ENCODE measurements at regions not wholly inside any gene's neighbourhood (a gene's known extent, or its start where the extent isn't known, plus 50 kb on each side); places are given as distances from the start of the nearest gene placed in this dataset.

- DNase-seq (ENCODE audit: low read depth in 2 of 2): no peak
These were observed 139.3 kb upstream of the PMEPA1 start for GRCh38 chr20:57849121-57849520.

GRCh38 chr20:57848282-57848681, 138.5 kb upstream of the PMEPA1 start:
- no peak for DNase-seq (ENCODE audit: low read depth in 2 of 2)

DNA sequence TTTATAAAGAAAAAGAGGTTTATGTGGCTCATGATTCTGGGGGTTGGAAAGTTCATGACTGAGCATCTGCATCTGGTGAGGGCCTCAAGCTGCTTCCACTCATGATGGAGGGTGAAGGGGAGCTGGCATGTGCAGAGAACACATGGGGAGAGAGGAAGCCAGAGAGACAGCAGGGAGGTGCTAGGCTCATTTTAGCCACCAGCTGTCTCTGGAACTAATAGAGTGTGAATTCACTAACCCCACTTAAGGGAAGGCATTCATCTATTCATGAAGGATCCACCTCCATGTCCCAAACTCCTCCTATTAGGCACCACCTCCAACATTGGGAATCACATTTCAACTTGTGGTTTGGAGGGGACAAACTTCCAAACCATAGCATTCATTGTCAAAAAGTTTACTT, 137.3 kb upstream of the PMEPA1 start:
- no peak for DNase-seq (ENCODE audit: low read depth in 2 of 2)

- no peak for DNase-seq (ENCODE audit: low read depth in 2 of 2)
These were observed 135.1 kb upstream of the PMEPA1 start for GRCh38 chr20:57844626-57845596.

DNA sequence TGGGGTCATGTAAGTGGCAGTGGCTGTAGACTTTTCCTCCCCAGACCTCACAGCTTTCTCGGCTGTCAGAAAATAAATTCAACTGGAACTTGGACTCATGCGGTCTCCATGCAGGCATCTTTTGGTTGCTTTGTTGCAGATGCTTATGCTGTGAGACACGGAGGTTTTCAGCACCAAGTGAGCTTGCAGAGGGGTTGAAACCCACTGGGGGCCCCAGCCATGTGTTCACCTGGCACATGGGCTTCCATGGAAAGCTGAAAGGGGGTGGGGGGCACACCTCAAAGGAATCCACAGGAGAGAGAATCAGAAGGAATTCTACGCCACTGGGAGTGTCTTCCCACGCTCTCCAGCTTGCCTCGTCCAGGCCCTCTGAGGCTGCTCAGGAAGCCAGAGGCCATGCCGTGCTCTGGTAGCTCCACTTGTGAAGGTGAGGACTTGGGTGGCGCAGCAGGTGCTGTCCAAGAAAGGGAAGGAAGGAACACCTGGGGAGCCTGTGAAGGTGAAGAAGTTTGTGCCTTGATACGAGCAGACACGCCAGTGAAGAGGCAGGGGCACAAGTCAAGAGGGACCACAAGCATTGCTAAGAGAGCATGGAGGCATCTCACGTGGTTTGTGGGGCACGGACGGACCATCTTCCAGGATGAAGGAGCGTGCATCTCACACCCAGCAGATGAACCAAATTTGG, 134.3 kb upstream of the PMEPA1 start:
- no peak for DNase-seq (ENCODE audit: low read depth in 2 of 2)

DNA sequence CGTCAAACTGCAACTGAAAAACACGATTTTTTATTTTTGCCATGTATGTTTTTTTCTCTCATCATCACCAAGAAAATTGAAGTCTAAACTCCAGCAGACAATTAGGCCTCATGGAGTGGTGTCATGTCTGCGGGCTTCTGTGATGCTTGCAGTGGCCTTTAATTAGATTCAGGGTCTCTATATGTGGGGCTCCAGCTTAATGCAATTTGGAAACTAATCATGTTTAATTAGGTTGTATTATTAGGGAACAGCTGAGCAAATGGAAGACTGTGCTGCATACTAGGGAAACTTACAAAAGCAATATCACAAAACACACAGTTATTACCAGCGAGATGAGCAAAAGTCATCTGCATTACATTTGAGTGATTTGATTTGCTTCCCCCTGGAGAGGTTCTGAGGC, 132.9 kb upstream of the PMEPA1 start:
- no peak for DNase-seq (ENCODE audit: low read depth in 2 of 2)

GRCh38 chr20:57841297-57841866, 131.6 kb upstream of the PMEPA1 start:
- no peak for DNase-seq (ENCODE audit: low read depth in 2 of 2)

DNA sequence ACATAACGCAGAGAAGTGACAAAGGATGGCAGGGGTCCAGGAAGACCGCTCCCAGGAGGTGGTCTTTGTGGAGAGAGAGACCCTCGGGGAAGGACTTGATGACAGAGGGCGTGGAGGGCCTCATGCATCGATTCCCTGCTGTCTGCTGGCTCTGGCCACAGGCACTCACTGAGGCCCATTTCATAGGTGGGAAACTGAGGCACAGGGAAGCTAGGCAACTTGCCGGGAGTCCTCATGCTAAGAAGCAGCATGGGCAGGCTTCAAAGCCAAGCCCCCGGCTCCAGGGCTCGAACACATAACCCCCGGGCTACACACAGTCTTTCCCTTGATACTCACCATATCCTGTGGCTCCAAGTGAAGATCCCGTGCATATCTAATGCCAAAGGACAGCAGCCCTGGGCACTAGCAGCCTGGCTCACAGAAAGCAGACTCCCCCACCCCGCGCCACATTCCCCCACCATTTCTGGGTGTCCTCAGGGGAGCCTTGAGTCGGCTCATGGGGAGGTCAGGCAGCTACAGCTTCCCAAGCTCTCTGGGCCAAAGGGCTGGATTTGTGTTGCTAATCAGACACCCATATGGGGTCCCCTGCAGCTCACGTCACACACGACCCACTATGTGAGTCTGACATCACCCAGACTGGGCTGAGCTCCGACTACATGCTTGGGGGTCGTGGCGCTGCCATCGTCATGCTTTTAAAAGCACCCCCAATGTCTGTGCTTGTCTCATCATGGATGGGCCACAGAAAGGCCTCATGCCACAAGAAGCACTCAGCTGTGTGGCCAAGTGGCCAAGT, 130.9 kb upstream of the PMEPA1 start:
- DNase-seq (ENCODE audit: low read depth in 2 of 2): no peak

GRCh38 chr20:57840066-57840465, 130.3 kb upstream of the PMEPA1 start:
- DNase-seq (ENCODE audit: low read depth in 2 of 2): no peak

DNA sequence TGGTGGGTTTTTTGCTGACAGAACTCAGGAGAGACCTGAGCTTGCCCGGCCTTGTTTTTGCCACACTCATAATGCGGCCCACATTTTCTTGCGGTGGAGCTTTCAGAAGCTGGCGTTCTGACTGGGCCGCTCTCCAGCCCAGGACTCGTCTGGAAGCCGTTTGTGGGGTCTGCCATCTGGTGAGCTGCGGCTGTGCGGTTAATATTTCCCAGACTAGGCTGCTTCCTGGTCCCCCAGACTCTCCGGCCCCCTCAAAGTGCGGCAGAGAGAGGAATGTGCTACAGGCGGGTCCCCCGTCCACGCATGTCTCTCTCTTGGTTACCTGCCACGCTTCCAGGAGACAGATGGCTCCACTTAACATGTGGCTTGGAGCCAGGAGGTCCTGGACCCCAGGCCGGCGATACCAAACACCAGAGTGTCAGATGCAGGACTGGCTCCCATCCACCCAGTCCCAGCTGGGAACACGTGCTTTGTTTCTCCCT, 128.9 kb upstream of the PMEPA1 start:
- DNase-seq (ENCODE audit: low read depth in 2 of 2): no peak

DNA sequence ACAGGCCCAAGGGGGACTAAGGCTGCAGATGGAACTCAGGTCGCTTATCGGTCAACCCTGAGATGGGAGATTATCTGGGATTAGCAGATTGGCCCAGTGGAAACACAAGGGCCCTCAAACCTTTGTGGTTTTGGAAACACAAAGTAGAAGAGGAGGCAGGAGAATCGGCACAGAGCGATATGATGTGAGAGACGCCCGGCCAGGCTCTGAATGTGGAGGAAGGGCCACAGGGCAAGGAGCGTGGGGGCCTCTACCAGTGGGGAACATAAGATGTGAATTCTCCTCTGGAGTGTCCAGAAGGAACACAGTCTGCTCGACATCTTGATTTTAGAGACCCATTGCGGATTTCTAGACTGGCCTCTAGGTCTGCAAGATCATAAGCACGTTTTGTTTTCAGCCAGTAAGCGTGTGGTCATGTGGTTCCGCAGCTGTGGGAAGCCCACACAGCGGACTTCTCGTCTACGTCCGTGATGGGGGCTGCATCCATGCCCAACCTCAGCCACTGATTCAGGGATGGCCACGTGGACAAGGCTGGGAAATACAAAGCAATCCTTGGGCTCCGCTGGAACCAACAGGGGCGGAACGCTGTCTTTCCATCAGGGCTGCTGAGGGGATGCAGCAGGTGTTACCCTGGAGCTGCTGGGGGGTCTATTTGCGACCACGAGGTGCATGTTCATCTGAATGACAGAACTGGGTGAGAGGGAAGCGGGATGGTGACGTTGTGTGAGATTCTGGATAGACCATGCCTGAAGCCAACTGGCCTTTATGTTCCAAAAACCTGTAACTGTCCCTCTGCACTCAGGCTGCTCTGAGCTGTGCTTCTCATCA, 127.6 kb upstream of the PMEPA1 start:
- no peak for DNase-seq (ENCODE audit: low read depth in 2 of 2)

DNA sequence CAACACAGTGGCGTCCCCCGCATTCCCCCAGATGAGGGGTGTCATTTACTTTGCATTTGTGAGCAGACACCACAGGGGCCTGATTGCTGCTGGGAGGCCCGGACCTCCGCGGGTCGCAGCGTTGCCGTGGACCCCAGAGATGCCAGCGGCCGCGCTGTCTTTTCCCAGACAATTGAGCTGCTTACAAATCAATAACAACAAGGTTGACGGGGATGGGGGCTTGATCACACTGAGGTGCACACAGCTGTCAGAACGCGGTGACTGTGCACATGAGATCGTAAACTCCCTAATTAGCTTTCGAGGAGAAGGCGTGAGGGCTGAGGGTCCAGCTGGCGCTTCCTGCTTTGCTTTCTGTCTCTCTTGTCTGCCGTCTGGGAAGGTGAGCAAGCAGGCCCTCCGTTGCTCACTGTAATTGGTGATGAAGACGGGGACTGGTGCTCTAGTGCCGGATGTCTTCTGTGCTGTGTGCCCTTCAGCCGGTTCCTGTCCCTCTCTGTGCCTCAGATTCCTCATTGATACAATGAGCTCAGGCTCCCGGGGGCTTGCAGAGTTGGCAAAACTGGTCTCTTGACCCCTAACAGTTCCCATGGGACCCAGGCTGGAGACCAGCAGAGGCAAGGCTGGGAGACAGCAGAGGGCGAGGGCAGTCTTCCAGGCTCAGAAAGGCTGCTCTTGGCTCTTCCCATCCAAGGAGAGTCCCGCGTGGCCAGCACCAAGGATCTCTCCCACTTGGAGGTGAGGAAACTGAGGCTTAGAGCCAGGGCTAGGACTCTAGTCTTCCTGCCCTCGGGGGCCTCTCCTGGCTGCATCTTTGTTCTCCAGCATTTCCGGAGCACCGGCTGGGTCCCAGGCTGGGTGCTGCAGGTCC, 126.0 kb upstream of the PMEPA1 start:
- DNase-seq (ENCODE audit: low read depth in 2 of 2): no peak

DNA sequence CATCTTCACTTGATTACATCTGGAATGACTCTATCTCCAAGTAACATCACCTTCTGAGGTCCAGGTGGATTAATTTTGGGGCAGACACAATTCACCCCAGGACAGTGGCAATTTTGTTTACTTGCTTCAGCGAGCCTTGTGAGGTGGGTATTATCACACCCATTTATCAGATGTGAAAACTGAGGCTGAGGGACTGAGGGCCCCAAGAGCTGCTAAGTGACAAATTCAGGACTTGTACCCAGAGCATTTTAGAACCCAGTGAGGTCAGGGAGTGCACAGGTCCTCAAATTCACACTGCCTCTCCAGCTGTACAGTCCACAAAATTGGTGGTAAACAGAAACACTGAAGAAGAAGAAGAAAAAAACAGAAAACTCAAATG, 125.2 kb upstream of the PMEPA1 start:
- DNase-seq (ENCODE audit: low read depth in 2 of 2): no peak

- DNase-seq (ENCODE audit: low read depth in 2 of 2): no peak
These were observed 124.7 kb upstream of the PMEPA1 start for GRCh38 chr20:57834306-57835073.

- DNase-seq (ENCODE audit: low read depth in 2 of 2): no peak
These were observed 122.3 kb upstream of the PMEPA1 start for GRCh38 chr20:57831993-57832585.

- DNase-seq (ENCODE audit: low read depth in 2 of 2): no peak
These were observed 121.6 kb upstream of the PMEPA1 start for GRCh38 chr20:57831326-57831992.

DNA sequence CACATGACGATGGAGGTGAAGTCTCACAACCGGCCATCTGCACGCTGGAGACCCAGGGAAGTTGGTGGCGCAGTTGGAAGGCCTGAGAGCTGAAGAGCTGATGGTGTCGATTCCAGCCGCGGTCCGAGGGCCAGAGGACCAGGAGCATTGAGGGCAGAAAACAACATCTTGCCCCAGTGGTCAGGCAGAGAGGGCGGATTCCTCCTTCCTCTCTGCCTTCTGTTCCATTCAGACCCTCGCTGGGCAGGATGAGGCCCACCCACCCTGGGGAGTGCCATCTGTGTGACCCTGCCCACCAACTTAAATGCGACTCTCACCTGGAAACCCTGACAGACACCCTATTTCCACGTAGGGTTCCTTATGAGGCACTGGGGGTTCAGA, 120.7 kb upstream of the PMEPA1 start:
- no peak for DNase-seq (ENCODE audit: low read depth in 2 of 2)

- DNase-seq (ENCODE audit: low read depth in 2 of 2): no peak
These were observed 120.1 kb upstream of the PMEPA1 start for GRCh38 chr20:57829805-57830514.

Data from stimulated activated CD8-positive, alpha-beta memory T cell treated with anti-CD3 and anti-CD28 coated beads, Interleukin-7, amount 100 ng/mL, for 1 hour (primary cell).